Esophagus squamous epithelium (tissue), 4 donors: ENCODE measurements at regions not wholly inside any gene's neighbourhood (a gene's known extent, or its start where the extent isn't known, plus 50 kb on each side); places are given as distances from the start of the nearest gene placed in this dataset.

Experiments used
- POLR2A ChIP-seq, 4 donors: fragments of 450-650 bp; IDR thresholded peaks; one replicate each; pipeline ENCODE4 v1.6.1; 2017; ENCODE audit warnings: antibody characterized with exemption in 4 of 4, mild to moderate bottlenecking in 4 of 4, moderate library complexity in 3 of 4
- TF ChIP-seq, protein P1 (sequence below), 6 experiments: fragments of 450-650 bp in 4 of 6; fragments of 200-600 bp in 2 of 6; sonication (generic) in 2 of 6; IDR thresholded peaks; one replicate each; pipeline ENCODE4 v1.5.1; 2016 to 2019; ENCODE audit warnings: antibody characterized with exemption in 6 of 6, mild to moderate bottlenecking in 4 of 6, moderate library complexity in 4 of 6

DNA sequence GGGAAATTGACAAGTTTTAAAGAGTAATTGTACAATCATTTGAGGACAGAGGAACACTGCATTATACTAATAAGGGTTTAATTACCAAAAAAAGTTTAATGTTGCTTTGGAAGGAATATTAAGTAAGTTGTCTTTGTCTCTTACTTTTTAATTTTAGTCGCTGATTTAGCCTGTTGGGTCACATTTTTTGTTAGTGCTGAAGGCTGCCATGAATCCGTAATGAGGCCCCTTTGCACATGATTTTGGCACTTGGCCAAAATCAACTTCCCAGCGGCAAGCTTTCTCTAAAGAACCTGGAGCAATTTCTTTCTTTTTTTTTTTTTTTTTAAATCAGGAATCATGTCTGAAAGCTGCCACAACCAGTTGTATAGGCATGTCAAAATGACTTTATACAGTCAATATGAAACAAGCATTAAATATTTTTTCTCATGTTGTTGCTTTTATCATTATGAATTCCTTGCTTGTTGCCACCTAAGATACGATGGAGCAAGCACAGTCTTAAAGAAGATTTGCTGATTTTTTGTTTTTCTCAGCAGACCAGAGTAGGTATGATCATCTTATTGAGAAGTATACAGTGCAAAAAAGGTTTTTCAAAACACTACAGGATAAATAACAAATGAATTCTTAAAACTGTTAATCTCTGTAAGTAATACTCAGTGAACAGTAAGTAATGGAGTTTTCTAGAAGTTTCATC, 690.4 kb downstream of the USP25 start:
- TF ChIP-seq, protein P1, sequence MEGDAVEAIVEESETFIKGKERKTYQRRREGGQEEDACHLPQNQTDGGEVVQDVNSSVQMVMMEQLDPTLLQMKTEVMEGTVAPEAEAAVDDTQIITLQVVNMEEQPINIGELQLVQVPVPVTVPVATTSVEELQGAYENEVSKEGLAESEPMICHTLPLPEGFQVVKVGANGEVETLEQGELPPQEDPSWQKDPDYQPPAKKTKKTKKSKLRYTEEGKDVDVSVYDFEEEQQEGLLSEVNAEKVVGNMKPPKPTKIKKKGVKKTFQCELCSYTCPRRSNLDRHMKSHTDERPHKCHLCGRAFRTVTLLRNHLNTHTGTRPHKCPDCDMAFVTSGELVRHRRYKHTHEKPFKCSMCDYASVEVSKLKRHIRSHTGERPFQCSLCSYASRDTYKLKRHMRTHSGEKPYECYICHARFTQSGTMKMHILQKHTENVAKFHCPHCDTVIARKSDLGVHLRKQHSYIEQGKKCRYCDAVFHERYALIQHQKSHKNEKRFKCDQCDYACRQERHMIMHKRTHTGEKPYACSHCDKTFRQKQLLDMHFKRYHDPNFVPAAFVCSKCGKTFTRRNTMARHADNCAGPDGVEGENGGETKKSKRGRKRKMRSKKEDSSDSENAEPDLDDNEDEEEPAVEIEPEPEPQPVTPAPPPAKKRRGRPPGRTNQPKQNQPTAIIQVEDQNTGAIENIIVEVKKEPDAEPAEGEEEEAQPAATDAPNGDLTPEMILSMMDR (IDR thresholded peaks at IDR 0.05): no peak
- TF ChIP-seq POLR2A (IDR thresholded peaks at IDR 0.05): no peak
